Epithelial cell of esophagus (primary cell): ENCODE measurements at regions not wholly inside any gene's neighbourhood (a gene's known extent, or its start where the extent isn't known, plus 50 kb on each side); places are given as distances from the start of the nearest gene placed in this dataset.
A peak's percentile ranks its signal among the peaks of the same experiment; 100 is the strongest.

ENCODE experiments used
- DNase-seq: peaks from one replicate; pipeline ENCODE4 v3.0.0; 2010; ENCODE audit warnings: low read depth
- H3K4me3 ChIP-seq: 2 replicates; pipeline ENCODE4 v1.5.1; 2011; ENCODE audit warnings: mild to moderate bottlenecking, low read length, control low read depth
- TF ChIP-seq, protein P1 (sequence below): IDR thresholded peaks from 2 replicates; pipeline ENCODE4 v1.5.1; 2011; ENCODE audit warnings: low read depth, mild to moderate bottlenecking, low read length, control low read depth, inconsistent platforms; ENCODE audit not compliant: insufficient read depth; ENCODE audit errors: missing control alignments

DNA sequence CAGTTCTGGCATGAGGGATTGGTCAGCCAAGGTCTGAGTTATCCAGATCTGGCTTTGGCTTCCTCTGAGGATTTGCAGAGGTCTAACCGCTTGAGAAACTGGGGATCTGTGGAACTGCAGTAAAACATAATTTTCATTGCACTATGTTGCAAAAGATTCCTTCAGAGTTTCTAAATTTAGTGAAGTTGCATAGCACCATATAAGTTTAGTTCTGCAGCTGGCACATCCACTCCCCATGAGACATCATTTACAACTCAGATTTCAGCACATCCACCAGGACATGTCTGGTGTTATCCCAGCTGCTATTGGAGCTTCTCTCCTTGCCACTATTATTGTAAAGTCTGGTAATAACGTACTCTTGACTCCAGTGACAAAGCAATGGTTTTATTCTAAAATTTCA, 181.5 kb downstream of the CWF19L2 start:
- no peak for DNase-seq
- TF ChIP-seq, protein P1, sequence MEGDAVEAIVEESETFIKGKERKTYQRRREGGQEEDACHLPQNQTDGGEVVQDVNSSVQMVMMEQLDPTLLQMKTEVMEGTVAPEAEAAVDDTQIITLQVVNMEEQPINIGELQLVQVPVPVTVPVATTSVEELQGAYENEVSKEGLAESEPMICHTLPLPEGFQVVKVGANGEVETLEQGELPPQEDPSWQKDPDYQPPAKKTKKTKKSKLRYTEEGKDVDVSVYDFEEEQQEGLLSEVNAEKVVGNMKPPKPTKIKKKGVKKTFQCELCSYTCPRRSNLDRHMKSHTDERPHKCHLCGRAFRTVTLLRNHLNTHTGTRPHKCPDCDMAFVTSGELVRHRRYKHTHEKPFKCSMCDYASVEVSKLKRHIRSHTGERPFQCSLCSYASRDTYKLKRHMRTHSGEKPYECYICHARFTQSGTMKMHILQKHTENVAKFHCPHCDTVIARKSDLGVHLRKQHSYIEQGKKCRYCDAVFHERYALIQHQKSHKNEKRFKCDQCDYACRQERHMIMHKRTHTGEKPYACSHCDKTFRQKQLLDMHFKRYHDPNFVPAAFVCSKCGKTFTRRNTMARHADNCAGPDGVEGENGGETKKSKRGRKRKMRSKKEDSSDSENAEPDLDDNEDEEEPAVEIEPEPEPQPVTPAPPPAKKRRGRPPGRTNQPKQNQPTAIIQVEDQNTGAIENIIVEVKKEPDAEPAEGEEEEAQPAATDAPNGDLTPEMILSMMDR, result no peak
- no peak overlapping the region for H3K4me3 ChIP-seq

DNA sequence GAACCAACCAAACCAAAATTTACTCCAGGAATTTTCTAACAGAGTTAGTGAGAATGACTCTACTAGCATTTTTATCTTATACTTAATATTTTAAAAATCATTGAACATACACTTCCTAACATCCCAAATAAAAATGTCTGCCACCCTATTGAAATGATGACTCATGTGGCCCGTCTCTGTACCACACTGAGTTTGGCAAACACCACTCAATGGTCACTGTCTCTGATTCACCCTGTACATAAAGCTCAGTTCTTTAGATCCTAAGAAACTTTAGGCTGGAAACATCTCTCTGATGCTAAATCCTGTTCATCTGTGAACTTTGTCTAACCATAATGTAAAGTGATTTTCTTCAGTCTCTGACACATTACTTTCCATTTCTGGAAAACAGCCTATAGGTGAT, 182.0 kb downstream of the CWF19L2 start:
- peak; percentile 12 for DNase-seq
- no peak overlapping the region for H3K4me3 ChIP-seq
- TF ChIP-seq, protein P1, result no peak

DNA sequence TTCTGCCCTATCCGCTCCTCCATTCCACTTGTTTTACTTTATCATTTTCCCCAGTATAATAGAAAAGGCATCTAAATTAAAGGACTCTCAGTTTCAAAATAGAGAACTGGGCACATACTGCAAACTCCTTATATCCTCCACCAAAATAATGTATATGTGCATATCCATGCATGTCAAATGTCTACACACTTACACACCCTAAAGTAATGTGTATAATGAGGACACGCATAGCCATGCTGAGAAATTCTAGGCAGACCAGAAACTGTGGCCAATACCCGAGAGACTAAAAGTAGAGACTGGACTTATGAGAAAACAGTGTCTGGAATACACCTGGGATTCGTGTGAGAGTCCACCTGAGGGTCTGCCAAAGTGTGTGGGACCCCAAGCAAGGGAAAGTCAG, 183.5 kb downstream of the CWF19L2 start:
- H3K4me3 ChIP-seq, result no peak overlapping the region
- TF ChIP-seq, protein P1, result no peak
- DNase-seq, result no peak

DNA sequence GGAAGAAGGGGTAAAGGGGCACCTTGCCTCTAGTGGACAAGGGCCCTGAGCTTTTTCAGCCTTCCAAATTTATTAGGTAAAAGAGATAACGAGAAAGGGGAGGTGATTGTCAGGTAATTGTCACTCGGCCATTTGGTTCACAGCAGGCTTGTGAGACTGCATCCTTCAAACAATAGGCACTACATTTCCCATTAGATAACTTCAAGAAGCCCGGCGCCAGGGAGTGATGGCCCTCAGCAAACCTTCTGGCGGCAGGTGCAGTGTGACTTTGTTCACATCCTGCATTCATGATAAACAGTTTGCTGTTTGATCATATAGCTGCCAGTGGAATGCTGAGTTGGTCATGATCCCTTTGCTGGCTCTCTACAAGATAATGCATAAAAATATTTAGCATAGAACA, 185.1 kb downstream of the CWF19L2 start:
- TF ChIP-seq, protein P1, result no peak
- no peak for DNase-seq
- H3K4me3 ChIP-seq, result no peak overlapping the region

DNA sequence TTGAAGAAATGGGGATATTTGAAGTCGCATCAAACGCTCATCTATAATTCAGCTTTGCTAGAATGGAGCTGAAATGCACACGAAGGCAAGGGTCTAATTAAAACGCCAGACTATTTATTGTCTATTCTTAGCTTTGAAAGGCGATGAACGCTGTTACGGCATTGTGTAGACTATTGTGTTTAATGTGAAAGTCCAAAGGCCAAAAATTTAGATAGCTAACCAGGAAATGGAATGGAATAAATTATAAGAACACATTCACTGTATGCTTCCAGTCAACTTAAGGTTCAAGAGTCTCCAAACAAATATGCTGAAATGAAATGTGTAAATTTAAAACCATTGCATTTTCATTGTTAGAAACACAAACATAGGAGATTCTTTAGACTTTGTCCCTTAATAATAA, 186.2 kb downstream of the CWF19L2 start:
- H3K4me3 ChIP-seq, result no peak overlapping the region
- TF ChIP-seq, protein P1, result no peak

DNA sequence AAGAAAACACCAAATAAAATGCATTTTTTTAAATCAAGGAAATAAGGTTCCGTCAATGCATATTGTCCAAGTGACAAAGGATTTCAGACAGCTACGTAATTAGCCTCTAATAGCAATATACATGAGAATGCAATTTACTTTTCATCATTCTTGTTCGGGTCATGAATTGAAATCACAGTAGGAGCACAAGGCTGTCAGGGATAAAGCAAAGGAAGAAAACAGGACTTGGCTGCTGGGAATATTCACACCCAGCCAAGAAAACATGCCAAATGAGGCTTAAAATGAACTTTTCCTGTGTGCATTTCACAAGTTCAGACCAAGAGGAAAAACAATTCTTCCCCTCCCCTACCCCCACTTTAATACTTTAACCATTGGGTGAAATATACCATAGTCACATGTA, 188.6 kb downstream of the CWF19L2 start:
- H3K4me3 ChIP-seq, result no peak overlapping the region
- TF ChIP-seq, protein P1, result no peak
- no peak for DNase-seq

More for the DNA sequence above, 186.2 kb downstream of the CWF19L2 start:
- DNase-seq, result no peak

DNA sequence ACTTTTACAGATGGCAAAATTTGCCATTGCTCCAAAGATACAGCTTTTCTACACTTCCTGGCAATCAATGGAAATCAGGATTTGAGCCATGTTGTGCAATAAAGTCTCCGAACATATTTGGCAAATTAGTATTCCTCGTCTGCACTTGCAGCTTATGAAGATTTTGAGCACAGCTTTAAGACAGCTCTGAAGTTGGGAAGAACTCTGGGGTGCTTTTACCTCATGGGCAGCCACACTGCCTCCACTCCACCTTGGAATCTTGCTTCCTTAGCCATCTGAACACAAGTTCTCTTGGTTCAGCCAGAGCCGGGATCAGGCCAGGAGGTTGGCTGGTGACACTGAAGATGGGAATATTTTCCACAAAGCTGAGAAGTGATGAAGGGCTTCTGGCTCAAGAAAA, 191.2 kb downstream of the CWF19L2 start:
- DNase-seq, result no peak
- H3K4me3 ChIP-seq, result no peak overlapping the region
- TF ChIP-seq, protein P1, result no peak
